SU-DHL-6 (cell line): ENCODE measurements at regions not wholly inside any gene's neighbourhood (a gene's known extent, or its start where the extent isn't known, plus 50 kb on each side); places are given as distances from the start of the nearest gene placed in this dataset.

Experiments
- H2AFZ ChIP-seq: fragments of 200-600 bp; sonication (generic); 2 replicates; pipeline ENCODE4 v1.6.1; 2014; ENCODE audit warnings: low read depth, mild to moderate bottlenecking, moderate library complexity, mixed read lengths, antibody characterized with exemption, low read length; ENCODE audit not compliant: severe bottlenecking
- H3F3A ChIP-seq: fragments of 200-600 bp; shearing (Covaris generic); 2 replicates; pipeline ENCODE4 v1.6.0; 2016; ENCODE audit warnings: antibody characterized with exemption, mild to moderate bottlenecking; ENCODE audit not compliant: insufficient read depth
- H3K27ac ChIP-seq: fragments of 200-600 bp; sonication (generic); 2 replicates; pipeline ENCODE4 v1.5.1; 2016; ENCODE audit warnings: low read depth, mild to moderate bottlenecking, low read length, moderate library complexity, mixed read lengths
- H3K27me3 ChIP-seq: fragments of 200-600 bp; sonication (generic), shearing (Covaris generic); 2 replicates; pipeline ENCODE4 v1.6.0; 2014; ENCODE audit warnings: mild to moderate bottlenecking, low read length
- H3K36me3 ChIP-seq: fragments of 200-600 bp; sonication (generic); 2 replicates; pipeline ENCODE4 v1.6.1; 2014; ENCODE audit warnings: mild to moderate bottlenecking, low read length, mixed read lengths
- H3K4me2 ChIP-seq: fragments of 300-600, 200-600 bp; shearing (Covaris generic), sonication (generic); 2 replicates; pipeline ENCODE4 v1.6.0; 2014; ENCODE audit warnings: low read length, low read depth, mild to moderate bottlenecking; ENCODE audit not compliant: poor library complexity, severe bottlenecking
- H3K4me3 ChIP-seq: fragments of 200-600 bp; sonication (generic); 2 replicates; pipeline ENCODE4 v1.5.1; 2014; ENCODE audit warnings: antibody characterized with exemption, low read length, mild to moderate bottlenecking, mixed read lengths; ENCODE audit not compliant: insufficient read depth, poor library complexity, severe bottlenecking
- H3K79me2 ChIP-seq: fragments of 200-600 bp; sonication (generic); 2 replicates; pipeline ENCODE4 v1.6.1; 2014; ENCODE audit warnings: mild to moderate bottlenecking, low read length, moderate library complexity; ENCODE audit not compliant: insufficient read depth
- H3K9ac ChIP-seq: fragments of 200-600 bp; sonication (generic); 2 replicates; pipeline ENCODE4 v1.7.0; 2014; ENCODE audit warnings: mild to moderate bottlenecking, low read length
- H3K9me2 ChIP-seq: fragments of 200-600 bp; sonication (generic); replicated peaks from 2 replicates; pipeline ENCODE4 v1.6.1; 2014; ENCODE audit warnings: low read length; ENCODE audit not compliant: insufficient read depth
- H3K9me3 ChIP-seq: fragments of 200-600 bp; sonication (generic); 2 replicates; pipeline ENCODE4 v1.6.1; 2014; ENCODE audit warnings: low read length, mixed read lengths; ENCODE audit not compliant: insufficient read depth
- H4K20me1 ChIP-seq: fragments of 200-600 bp; sonication (generic); 2 replicates; pipeline ENCODE4 v1.6.1; 2014; ENCODE audit warnings: low read depth, mild to moderate bottlenecking, antibody characterized with exemption, low read length, moderate library complexity, mixed read lengths
- CTCF ChIP-seq: fragments of 200-600 bp; sonication (generic); IDR thresholded peaks from one replicate; pipeline ENCODE4 v1.5.1; 2017; ENCODE audit warnings: antibody characterized with exemption, mild to moderate bottlenecking, low read length, moderate library complexity; ENCODE audit not compliant: insufficient read depth, poor library complexity, severe bottlenecking
- EZH2phosphoT487 ChIP-seq: fragments of 200-600 bp; sonication (generic), shearing (Covaris generic); conservative IDR thresholded peaks from 2 replicates; pipeline ENCODE4 v1.6.1; 2018; ENCODE audit warnings: mild to moderate bottlenecking, antibody characterized with exemption, low read length, moderate library complexity, mixed read lengths

GRCh38 chr14:82836256-82836950, 1302.8 kb upstream of the SEL1L start:
- Histone ChIP-seq H3K27me3 (no peaks in the 10 kb centered on the region), H3K9me2 (no peaks in the 10 kb centered on the region), H3K27ac (no peak overlapping the region), H3K9ac (no peak overlapping the region), H2AFZ (no peak overlapping the region), H3K36me3 (no peaks in the 10 kb centered on the region), H3K9me3 (no peaks in the 10 kb centered on the region), H4K20me1 (no peaks in the 10 kb centered on the region), H3K79me2 (no peaks in the 10 kb centered on the region), H3K4me2 (no peak overlapping the region), H3F3A (no peaks in the 10 kb centered on the region), H3K4me3 (no peak overlapping the region)
- no peak for TF ChIP-seq EZH2phosphoT487
- TF ChIP-seq CTCF = no peak

GRCh38 chr14:82837611-82838140, 1304.0 kb upstream of the SEL1L start:
- Histone ChIP-seq H3K9me2 (no peaks in the 10 kb centered on the region), H3K27ac (no peak overlapping the region), H3F3A (no peaks in the 10 kb centered on the region), H3K27me3 (no peaks in the 10 kb centered on the region), H2AFZ (no peak overlapping the region), H3K36me3 (no peaks in the 10 kb centered on the region), H3K4me3 (no peak overlapping the region), H4K20me1 (no peaks in the 10 kb centered on the region), H3K9me3 (no peaks in the 10 kb centered on the region), H3K9ac (no peak overlapping the region), H3K79me2 (no peaks in the 10 kb centered on the region), H3K4me2 (no peak overlapping the region)
- TF ChIP-seq EZH2phosphoT487 (no peak), CTCF (no peak)

- H3K36me3 ChIP-seq = no peaks in the 10 kb centered on the region
- no peak overlapping the region for H2AFZ ChIP-seq
- H3K27ac ChIP-seq = no peak overlapping the region
- H3K4me3 ChIP-seq = no peak overlapping the region
- H3K4me2 ChIP-seq = no peak overlapping the region
- H3K9me2 ChIP-seq = no peaks in the 10 kb centered on the region
- no peaks in the 10 kb centered on the region for H4K20me1 ChIP-seq
- H3F3A ChIP-seq = no peaks in the 10 kb centered on the region
- H3K9me3 ChIP-seq = no peaks in the 10 kb centered on the region
- H3K79me2 ChIP-seq = no peaks in the 10 kb centered on the region
- no peak for TF ChIP-seq CTCF
- TF ChIP-seq EZH2phosphoT487 = no peak
- H3K27me3 ChIP-seq = no peaks in the 10 kb centered on the region
- no peak overlapping the region for H3K9ac ChIP-seq
Observed at GRCh38 chr14:82850576-82850975, 1316.9 kb upstream of the SEL1L start.
